ENCODE measurements at regions not wholly inside any gene's neighbourhood (a gene's known extent, or its start where the extent isn't known, plus 50 kb on each side); places are given as distances from the start of the nearest gene placed in this dataset.

- Histone ChIP-seq H4K20me1 (ENCODE audit: insufficient read depth, low read length) (no peaks in the 10 kb centered on the region), H3K4me3 (ENCODE audit: low read depth in 1 of 2, low read length in 2 of 2) (no peak overlapping the region), H3K4me1 (ENCODE audit: insufficient read depth, low read length) (no peaks in the 10 kb centered on the region), H3K36me3 (ENCODE audit: insufficient read depth, low read length) (no peaks in the 10 kb centered on the region), H2AFZ (ENCODE audit: low read depth, low read length) (no peak overlapping the region), H3K27ac (ENCODE audit: low read length) (no peak overlapping the region), H3K4me2 (ENCODE audit: insufficient read depth, low read length) (no peak overlapping the region), H3K9me3 (ENCODE audit: insufficient read depth, low read length, severe bottlenecking) (no peaks in the 10 kb centered on the region), H3K9ac (ENCODE audit: low read depth, low read length) (no peak overlapping the region), H3K27me3 (ENCODE audit: insufficient read depth, low read length, poor library complexity) (no peaks in the 10 kb centered on the region), H3K79me2 (ENCODE audit: insufficient read depth, low read length) (no peaks in the 10 kb centered on the region)
- ATAC-seq (ENCODE audit: insufficient read depth, low read depth) = no peak
- DNase-seq = no peak
- TF ChIP-seq EZH2 (IDR thresholded peaks at IDR 0.05; ENCODE audit: borderline replicate concordance, low read depth, low read length, severe bottlenecking) (no peak), CTCF (IDR thresholded peaks at IDR 0.05; ENCODE audit: borderline replicate concordance, extremely low read depth, low read length, poor library complexity, severe bottlenecking) (no peak)
These were observed 863.7 kb downstream of the GALR1 start for GRCh38 chr18:78113136-78113939.

GRCh38 chr18:78113940-78114251, 864.2 kb downstream of the GALR1 start:
- Histone ChIP-seq H3K27ac (ENCODE audit: low read length) (no peak overlapping the region), H3K36me3 (ENCODE audit: insufficient read depth, low read length) (no peaks in the 10 kb centered on the region), H3K4me2 (ENCODE audit: insufficient read depth, low read length) (no peak overlapping the region), H2AFZ (ENCODE audit: low read depth, low read length) (no peak overlapping the region), H3K27me3 (ENCODE audit: insufficient read depth, low read length, poor library complexity) (no peaks in the 10 kb centered on the region), H4K20me1 (ENCODE audit: insufficient read depth, low read length) (no peaks in the 10 kb centered on the region), H3K79me2 (ENCODE audit: insufficient read depth, low read length) (no peaks in the 10 kb centered on the region), H3K4me1 (ENCODE audit: insufficient read depth, low read length) (no peaks in the 10 kb centered on the region), H3K9me3 (ENCODE audit: insufficient read depth, low read length, severe bottlenecking) (no peaks in the 10 kb centered on the region), H3K9ac (ENCODE audit: low read depth, low read length) (no peak overlapping the region), H3K4me3 (ENCODE audit: low read depth in 1 of 2, low read length in 2 of 2) (no peak overlapping the region)
- TF ChIP-seq EZH2 (IDR thresholded peaks at IDR 0.05; ENCODE audit: borderline replicate concordance, low read depth, low read length, severe bottlenecking) (no peak), CTCF (IDR thresholded peaks at IDR 0.05; ENCODE audit: borderline replicate concordance, extremely low read depth, low read length, poor library complexity, severe bottlenecking) (no peak)
- no peak for DNase-seq
- ATAC-seq (ENCODE audit: insufficient read depth, low read depth) = no peak

GRCh38 chr18:78115896-78116561, 863.6 kb upstream of the SALL3 start:
- no peaks in the 10 kb centered on the region for H3K4me1 ChIP-seq (ENCODE audit: insufficient read depth, low read length)
- H3K9me3 ChIP-seq (ENCODE audit: insufficient read depth, low read length, severe bottlenecking) = no peaks in the 10 kb centered on the region
- H3K27ac ChIP-seq (ENCODE audit: low read length) = no peak overlapping the region
- no peak overlapping the region for H3K9ac ChIP-seq (ENCODE audit: low read depth, low read length)
- no peak overlapping the region for H3K4me3 ChIP-seq (ENCODE audit: low read depth in 1 of 2, low read length in 2 of 2)
- H2AFZ ChIP-seq (ENCODE audit: low read depth, low read length) = no peak overlapping the region
- TF ChIP-seq EZH2 (IDR thresholded peaks at IDR 0.05; ENCODE audit: borderline replicate concordance, low read depth, low read length, severe bottlenecking) = no peak
- TF ChIP-seq CTCF (IDR thresholded peaks at IDR 0.05; ENCODE audit: borderline replicate concordance, extremely low read depth, low read length, poor library complexity, severe bottlenecking) = no peak
- H4K20me1 ChIP-seq (ENCODE audit: insufficient read depth, low read length) = no peaks in the 10 kb centered on the region
- H3K79me2 ChIP-seq (ENCODE audit: insufficient read depth, low read length) = no peaks in the 10 kb centered on the region
- H3K4me2 ChIP-seq (ENCODE audit: insufficient read depth, low read length) = no peak overlapping the region
- ATAC-seq (ENCODE audit: insufficient read depth, low read depth) (no peak), DNase-seq (no peak)
- no peaks in the 10 kb centered on the region for H3K36me3 ChIP-seq (ENCODE audit: insufficient read depth, low read length)
- H3K27me3 ChIP-seq (ENCODE audit: insufficient read depth, low read length, poor library complexity) = no peaks in the 10 kb centered on the region

All from DND-41 (cell line).